ENCODE measurements at regions not wholly inside any gene's neighbourhood (a gene's known extent, or its start where the extent isn't known, plus 50 kb on each side); places are given as distances from the start of the nearest gene placed in this dataset.

DNA sequence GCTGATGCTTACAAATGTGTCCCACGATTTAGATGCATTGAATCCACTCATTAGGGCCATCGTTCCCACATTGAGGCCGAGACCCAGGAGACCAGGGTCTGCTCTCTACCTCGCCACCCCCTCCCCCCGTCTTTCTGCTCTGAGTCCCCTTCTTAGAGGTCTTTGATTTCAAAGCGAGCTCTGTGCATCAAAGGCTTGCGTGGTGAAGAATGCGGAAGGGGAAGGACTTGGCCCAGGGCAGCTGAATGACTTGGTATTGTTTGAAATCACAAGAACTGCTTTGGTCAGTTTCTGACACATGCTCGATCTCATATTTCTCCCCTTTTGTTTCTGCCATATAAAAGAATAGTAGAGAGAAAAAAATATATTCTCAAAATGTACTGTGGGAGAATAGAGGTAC is 78.3 kb upstream of the IRX1 start:
- no peak overlapping the region for H3K4me3 ChIP-seq (replicated peaks in 1 of 2; ENCODE audit: low read depth in 2 of 2, low read length in 2 of 2)
- TF ChIP-seq, protein P1, sequence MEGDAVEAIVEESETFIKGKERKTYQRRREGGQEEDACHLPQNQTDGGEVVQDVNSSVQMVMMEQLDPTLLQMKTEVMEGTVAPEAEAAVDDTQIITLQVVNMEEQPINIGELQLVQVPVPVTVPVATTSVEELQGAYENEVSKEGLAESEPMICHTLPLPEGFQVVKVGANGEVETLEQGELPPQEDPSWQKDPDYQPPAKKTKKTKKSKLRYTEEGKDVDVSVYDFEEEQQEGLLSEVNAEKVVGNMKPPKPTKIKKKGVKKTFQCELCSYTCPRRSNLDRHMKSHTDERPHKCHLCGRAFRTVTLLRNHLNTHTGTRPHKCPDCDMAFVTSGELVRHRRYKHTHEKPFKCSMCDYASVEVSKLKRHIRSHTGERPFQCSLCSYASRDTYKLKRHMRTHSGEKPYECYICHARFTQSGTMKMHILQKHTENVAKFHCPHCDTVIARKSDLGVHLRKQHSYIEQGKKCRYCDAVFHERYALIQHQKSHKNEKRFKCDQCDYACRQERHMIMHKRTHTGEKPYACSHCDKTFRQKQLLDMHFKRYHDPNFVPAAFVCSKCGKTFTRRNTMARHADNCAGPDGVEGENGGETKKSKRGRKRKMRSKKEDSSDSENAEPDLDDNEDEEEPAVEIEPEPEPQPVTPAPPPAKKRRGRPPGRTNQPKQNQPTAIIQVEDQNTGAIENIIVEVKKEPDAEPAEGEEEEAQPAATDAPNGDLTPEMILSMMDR (IDR thresholded peaks at IDR 0.05; ENCODE audit: low read depth, low read length): no peak
- DNase-seq (ENCODE audit: low read depth in 2 of 2): no peak

DNA sequence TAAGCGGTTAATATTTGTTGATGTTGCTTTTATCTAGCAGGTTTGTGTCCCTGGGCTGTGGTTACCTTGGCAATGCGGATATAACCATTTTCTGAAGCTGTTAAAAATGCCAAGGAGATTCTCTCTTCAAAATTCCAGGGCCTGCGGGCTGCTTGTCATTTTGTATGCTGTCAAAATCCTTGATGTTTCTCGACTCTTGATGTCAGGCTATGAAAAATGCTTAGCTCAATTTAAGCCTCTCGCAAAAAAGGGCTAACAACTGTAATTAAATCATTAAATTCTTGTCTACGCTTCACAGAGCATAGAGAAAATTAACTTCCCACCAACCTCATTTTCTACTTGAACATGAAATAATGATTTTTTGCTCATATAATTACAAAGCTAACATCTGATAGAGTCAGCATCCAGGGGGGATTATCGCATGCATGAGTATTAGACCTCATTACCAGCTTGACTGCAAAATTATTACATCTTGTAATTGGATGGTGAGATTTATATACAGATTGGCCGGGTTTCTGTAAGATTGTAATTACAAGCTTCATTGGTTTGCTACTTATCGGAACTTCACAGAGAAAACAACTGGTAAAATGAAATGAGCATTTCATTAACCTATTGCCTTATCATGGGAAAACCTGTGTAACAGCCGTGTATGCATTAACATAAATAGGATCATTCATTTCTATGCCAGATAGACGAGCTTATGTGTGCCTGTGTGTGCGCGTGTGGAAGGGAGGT is 83.1 kb upstream of the IRX1 start:
- TF ChIP-seq, protein P1 (IDR thresholded peaks at IDR 0.05; ENCODE audit: low read depth, low read length): no peak
- DNase-seq (ENCODE audit: low read depth in 2 of 2): no peak
- H3K4me3 ChIP-seq (replicated peaks in 1 of 2; ENCODE audit: low read depth in 2 of 2, low read length in 2 of 2): no peak overlapping the region

DNA sequence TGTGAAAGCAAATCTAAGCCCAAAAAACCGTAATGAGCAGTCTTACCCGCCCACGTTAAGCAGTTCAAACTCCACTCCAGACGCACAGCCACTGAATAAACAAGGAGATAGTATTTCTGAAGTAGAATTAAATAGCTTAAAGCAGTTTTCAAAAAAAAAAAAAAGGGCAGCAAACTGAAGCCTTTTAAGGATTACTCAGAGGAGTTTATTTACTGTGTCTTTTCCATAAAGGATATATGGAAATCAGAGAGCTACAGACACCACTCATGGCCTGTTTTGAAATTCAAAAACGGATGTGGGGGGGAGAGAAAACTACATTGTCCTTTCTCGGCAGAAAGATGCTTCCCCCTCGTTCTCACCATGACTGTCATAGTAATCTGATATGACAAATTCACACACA is 83.7 kb upstream of the IRX1 start:
- DNase-seq (ENCODE audit: low read depth in 2 of 2): no peak
- no peak overlapping the region for H3K4me3 ChIP-seq (replicated peaks in 1 of 2; ENCODE audit: low read depth in 2 of 2, low read length in 2 of 2)
- TF ChIP-seq, protein P1 (IDR thresholded peaks at IDR 0.05; ENCODE audit: low read depth, low read length): no peak

DNA sequence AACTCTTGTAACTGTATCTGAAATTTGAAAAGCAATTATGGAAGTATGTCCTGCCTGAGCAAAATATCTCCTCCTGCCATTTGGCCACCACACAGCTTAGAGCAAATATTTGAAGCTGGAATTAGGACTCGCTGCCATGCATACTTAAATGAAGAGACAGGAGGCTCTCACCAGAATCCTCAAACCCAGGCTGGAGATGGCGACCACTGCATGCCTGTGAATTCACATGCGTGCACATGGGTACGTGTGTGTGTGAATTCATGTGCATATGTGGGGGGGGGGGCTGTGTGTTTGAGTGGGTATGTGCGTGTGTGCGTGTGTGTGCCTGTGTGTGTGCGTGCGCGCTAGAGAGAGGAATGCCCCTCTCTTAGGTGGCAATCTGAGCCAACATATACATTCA is 84.1 kb upstream of the IRX1 start:
- H3K4me3 ChIP-seq (replicated peaks in 1 of 2; ENCODE audit: low read depth in 2 of 2, low read length in 2 of 2): no peak overlapping the region
- DNase-seq (ENCODE audit: low read depth in 2 of 2): no peak
- TF ChIP-seq, protein P1 (IDR thresholded peaks at IDR 0.05; ENCODE audit: low read depth, low read length): no peak

DNA sequence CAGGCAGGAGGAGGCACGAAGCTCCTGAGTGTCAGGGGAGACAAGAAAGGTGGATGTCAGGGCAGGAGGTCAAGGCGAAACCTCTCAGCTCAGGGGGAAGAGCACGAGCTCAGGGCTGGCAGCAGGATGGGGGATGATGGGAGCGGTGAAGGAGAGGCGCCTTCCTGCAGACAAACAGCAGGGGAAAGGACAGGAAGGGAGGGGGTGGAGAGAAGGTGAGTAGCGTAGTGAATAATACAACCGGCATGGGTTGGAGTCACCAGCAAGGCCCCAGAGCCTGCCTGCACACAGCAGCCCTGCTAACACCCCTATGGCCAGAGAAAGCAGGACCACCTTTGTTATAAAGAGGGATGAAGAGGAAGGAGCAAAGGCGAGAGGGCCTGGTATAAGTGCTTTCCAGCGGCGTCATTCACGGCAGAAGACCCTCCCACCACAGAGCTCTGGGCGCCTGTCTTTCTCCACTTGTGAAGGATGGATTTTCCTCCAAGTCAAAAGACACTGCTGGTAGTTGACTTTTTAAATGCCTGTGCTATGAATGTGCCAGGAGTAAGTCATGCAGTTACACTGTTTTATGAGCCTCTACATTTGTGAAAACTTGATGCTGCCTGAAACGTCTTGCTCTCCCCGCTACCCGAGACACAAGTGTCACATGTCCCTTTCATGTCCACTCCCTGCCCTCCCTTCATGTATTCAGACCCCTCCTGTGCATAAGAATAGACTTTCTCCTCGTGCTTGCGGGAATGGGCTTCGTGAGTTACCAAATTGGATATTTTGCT is 84.8 kb upstream of the IRX1 start:
- TF ChIP-seq, protein P1 (IDR thresholded peaks at IDR 0.05; ENCODE audit: low read depth, low read length): no peak
- no peak overlapping the region for H3K4me3 ChIP-seq (replicated peaks in 1 of 2; ENCODE audit: low read depth in 2 of 2, low read length in 2 of 2)
- DNase-seq (ENCODE audit: low read depth in 2 of 2): no peak

DNA sequence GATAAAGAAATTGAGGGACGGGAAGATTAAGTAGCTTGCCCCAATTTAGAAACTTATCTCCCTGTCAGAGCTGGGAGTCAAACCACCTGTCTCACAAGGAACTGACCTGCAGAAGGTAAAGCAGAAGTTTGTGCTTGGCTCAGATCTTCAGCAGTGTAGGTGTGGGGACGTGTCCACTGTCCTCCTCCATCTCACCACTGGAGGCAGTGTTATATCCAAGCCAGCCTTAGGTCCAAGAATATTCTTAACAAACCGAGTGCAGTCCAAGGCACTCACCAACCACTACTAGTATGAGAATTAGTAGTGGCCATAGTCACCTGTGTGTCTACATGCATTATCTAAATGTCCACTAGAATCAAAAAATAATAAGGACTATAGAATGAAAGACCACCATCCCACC is 86.3 kb upstream of the IRX1 start:
- no peak for DNase-seq (ENCODE audit: low read depth in 2 of 2)
- H3K4me3 ChIP-seq (replicated peaks in 1 of 2; ENCODE audit: low read depth in 2 of 2, low read length in 2 of 2): no peak overlapping the region
- TF ChIP-seq, protein P1 (IDR thresholded peaks at IDR 0.05; ENCODE audit: low read depth, low read length): no peak

Data from cardiac fibroblast (primary cell).